HG03039 (cell line): ENCODE measurements at regions not wholly inside any gene's neighbourhood (a gene's known extent, or its start where the extent isn't known, plus 50 kb on each side); places are given as distances from the start of the nearest gene placed in this dataset.

Experiments
- ATAC-seq: cut with Tn5 transposase; IDR thresholded peaks from one replicate; pipeline ENCODE4 v1.9.1; 2021; ENCODE audit warnings: mild to moderate bottlenecking, moderate library complexity; ENCODE audit not compliant: unreplicated experiment

- ATAC-seq: no peak
Observed at GRCh38 chr3:182732232-182733015, 60.9 kb upstream of the ATP11B start.

- no peak for ATAC-seq
Observed at GRCh38 chr3:182735672-182736071, 57.6 kb upstream of the ATP11B start.

GRCh38 chr3:182737825-182738224, 55.5 kb upstream of the ATP11B start:
- ATAC-seq: no peak

- ATAC-seq: no peak
Observed at GRCh38 chr3:182738583-182739411, 54.5 kb upstream of the ATP11B start.

GRCh38 chr3:182739619-182740018, 53.7 kb upstream of the ATP11B start:
- ATAC-seq: no peak

- ATAC-seq: no peak
Observed at GRCh38 chr3:182740710-182741109, 52.6 kb upstream of the ATP11B start.

GRCh38 chr3:182741214-182741613, 52.1 kb upstream of the ATP11B start:
- ATAC-seq: no peak
